WTC11 (cell line): ENCODE measurements at regions not wholly inside any gene's neighbourhood (a gene's known extent, or its start where the extent isn't known, plus 50 kb on each side); places are given as distances from the start of the nearest gene placed in this dataset.

ENCODE experiments used
- ATAC-seq: fragments of 200-7000 bp; cut with Tn5 transposase; 2 replicates; pipeline ENCODE4 v1.10.0; 2021; ENCODE audit warnings: mild to moderate bottlenecking, moderate library complexity
- CTCF ChIA-PET: fragments of 300-600 bp; sonication (Branson Sonifier 250); formaldehyde crosslinking; loops from one replicate; lab custom pipeline; 2021; ENCODE audit warnings: antibody characterized with exemption; lab: Charles Lee
- POLR2A ChIA-PET: fragments of 350-600 bp; sonication (Branson Sonifier 250); formaldehyde crosslinking; loops from one replicate; lab custom pipeline; 2021; ENCODE audit warnings: antibody characterized with exemption; lab: Charles Lee
- DNase-seq: peaks from one replicate; pipeline ENCODE4 v3.0.0; 2021; ENCODE audit warnings: low spot score
- H3K27ac Mint-ChIP-seq: 2 replicates; pipeline ENCODE4 v1.8.0; 2021; ENCODE audit warnings: mixed read lengths
- H3K27me3 Mint-ChIP-seq: 2 replicates; pipeline ENCODE4 v1.8.0; 2021; ENCODE audit warnings: low read depth, mild to moderate bottlenecking, moderate library complexity, mixed read lengths
- H3K36me3 Mint-ChIP-seq: 2 replicates; pipeline ENCODE4 v1.8.0; 2021; ENCODE audit warnings: mixed read lengths
- H3K4me1 Mint-ChIP-seq: 2 replicates; pipeline ENCODE4 v1.8.0; 2022; ENCODE audit warnings: mixed read lengths
- H3K4me3 Mint-ChIP-seq: 2 replicates; pipeline ENCODE4 v1.8.0; 2021; ENCODE audit warnings: mild to moderate bottlenecking, moderate library complexity, mixed read lengths
- H3K9me3 Mint-ChIP-seq: 2 replicates; pipeline ENCODE4 v1.8.0; 2021; ENCODE audit warnings: mixed read lengths
- ATF1 ChIP-seq: sonication (generic); formaldehyde crosslinking; IDR thresholded peaks from 2 replicates; pipeline ENCODE4 v1.8.1; 2023; ENCODE audit warnings: mild to moderate bottlenecking, moderate library complexity, missing genetic modification reagents
- CREM ChIP-seq: sonication (generic); formaldehyde crosslinking; IDR thresholded peaks from 2 replicates; pipeline ENCODE4 v1.8.1; 2022; ENCODE audit warnings: mild to moderate bottlenecking, missing genetic modification reagents, moderate library complexity
- E2F1 ChIP-seq: sonication (generic); formaldehyde crosslinking; IDR thresholded peaks from 2 replicates; pipeline ENCODE4 v1.8.0; 2022; ENCODE audit warnings: mild to moderate bottlenecking, missing genetic modification reagents
- E2F4 ChIP-seq: sonication (generic); formaldehyde crosslinking; IDR thresholded peaks from 2 replicates; pipeline ENCODE4 v1.8.1; 2022; ENCODE audit warnings: low read depth, mild to moderate bottlenecking, moderate library complexity, missing genetic modification reagents, borderline replicate concordance
- FOXP4 ChIP-seq: sonication (generic); formaldehyde crosslinking; IDR thresholded peaks from 2 replicates; pipeline ENCODE4 v1.8.0; 2022; ENCODE audit warnings: mild to moderate bottlenecking, missing genetic modification reagents
- JUN ChIP-seq: sonication (generic); formaldehyde crosslinking; IDR thresholded peaks from 2 replicates; pipeline ENCODE4 v1.8.0; 2023; ENCODE audit warnings: mild to moderate bottlenecking, missing genetic modification reagents
- KAT7 ChIP-seq: sonication (generic); formaldehyde crosslinking; IDR thresholded peaks from 2 replicates; pipeline ENCODE4 v1.8.1; 2023; ENCODE audit warnings: missing genetic modification reagents, mild to moderate bottlenecking, borderline replicate concordance
- NFATC4 ChIP-seq: fragments of 250-450 bp; sonication (Bioruptor Pico); IDR thresholded peaks from 2 replicates; pipeline ENCODE4 v1.9.0; 2021; ENCODE audit warnings: mild to moderate bottlenecking
- NR3C1 ChIP-seq: sonication (generic); formaldehyde crosslinking; conservative IDR thresholded peaks from 2 replicates; pipeline ENCODE4 v1.8.1; 2023; ENCODE audit warnings: low read depth, mild to moderate bottlenecking, missing genetic modification reagents
- RORB ChIP-seq: fragments of 250-450 bp; sonication (Bioruptor Pico); IDR thresholded peaks from 2 replicates; pipeline ENCODE4 v1.9.0; 2021; ENCODE audit warnings: mild to moderate bottlenecking
- TEAD4 ChIP-seq: sonication (generic); formaldehyde crosslinking; IDR thresholded peaks from 2 replicates; pipeline ENCODE4 v1.8.0; 2022; ENCODE audit warnings: mild to moderate bottlenecking, missing genetic modification reagents
- USF2 ChIP-seq: sonication (generic); formaldehyde crosslinking; IDR thresholded peaks from 2 replicates; pipeline ENCODE4 v1.8.1; 2023; ENCODE audit warnings: mild to moderate bottlenecking, missing genetic modification reagents, moderate library complexity
- ZBTB43 ChIP-seq: sonication (generic); formaldehyde crosslinking; IDR thresholded peaks from 2 replicates; pipeline ENCODE4 v1.8.1; 2023; ENCODE audit warnings: mild to moderate bottlenecking, missing genetic modification reagents
- ZNF121 ChIP-seq: sonication (generic); formaldehyde crosslinking; IDR thresholded peaks from 2 replicates; pipeline ENCODE4 v1.8.0; 2023; ENCODE audit warnings: missing genetic modification reagents
- ZNF232 ChIP-seq: sonication (generic); formaldehyde crosslinking; IDR thresholded peaks from 2 replicates; pipeline ENCODE4 v1.8.0; 2022; ENCODE audit warnings: mild to moderate bottlenecking, missing genetic modification reagents

- no peak for TF ChIP-seq USF2 (CRISPR knock-in tag)
- no peak for TF ChIP-seq ZNF232 (CRISPR knock-in tag)
- no peak for TF ChIP-seq ATF1 (CRISPR knock-in tag)
- TF ChIP-seq E2F4 (CRISPR knock-in tag) = no peak
- no peak for TF ChIP-seq FOXP4 (CRISPR knock-in tag)
- TF ChIP-seq E2F1 (CRISPR knock-in tag) = no peak
- no peak for TF ChIP-seq JUN
- no peak for TF ChIP-seq NR3C1 (CRISPR knock-in tag)
- no peak for TF ChIP-seq RORB (CRISPR knock-in tag)
- TF ChIP-seq ZNF121 = no peak
- no peak for TF ChIP-seq ZBTB43 (CRISPR knock-in tag)
- no peak for TF ChIP-seq TEAD4
- no peak for TF ChIP-seq CREM (CRISPR knock-in tag)
Observed at GRCh38 chr7:159196584-159196983, 51.9 kb upstream of the VIPR2 start (continued).

GRCh38 chr7:159195946-159196345 lies 51.3 kb upstream of the VIPR2 start:
- Mint-ChIP-seq H3K36me3 (no peaks in the 10 kb centered on the region), H3K4me1 (peaks cover 44% of the 10 kb centered on the region)

More at GRCh38 chr7:159195946-159196345, 51.3 kb upstream of the VIPR2 start:
- ChIA-PET POLR2A (no interaction called here), CTCF (no interaction called here)
- no peaks in the 10 kb centered on the region; the same call in 1 of the 2 replicates for H3K27me3 Mint-ChIP-seq
- H3K27ac Mint-ChIP-seq = no peak overlapping the region
- no peak for DNase-seq
- H3K4me3 Mint-ChIP-seq = no peak overlapping the region
- no peak for TF ChIP-seq NFATC4 (CRISPR knock-in tag)
- no peak for TF ChIP-seq KAT7 (CRISPR knock-in tag)
- ATAC-seq = no peak
- no peaks in the 10 kb centered on the region for H3K9me3 Mint-ChIP-seq
